ENCODE measurements at regions not wholly inside any gene's neighbourhood (a gene's known extent, or its start where the extent isn't known, plus 50 kb on each side); places are given as distances from the start of the nearest gene placed in this dataset.

DNA sequence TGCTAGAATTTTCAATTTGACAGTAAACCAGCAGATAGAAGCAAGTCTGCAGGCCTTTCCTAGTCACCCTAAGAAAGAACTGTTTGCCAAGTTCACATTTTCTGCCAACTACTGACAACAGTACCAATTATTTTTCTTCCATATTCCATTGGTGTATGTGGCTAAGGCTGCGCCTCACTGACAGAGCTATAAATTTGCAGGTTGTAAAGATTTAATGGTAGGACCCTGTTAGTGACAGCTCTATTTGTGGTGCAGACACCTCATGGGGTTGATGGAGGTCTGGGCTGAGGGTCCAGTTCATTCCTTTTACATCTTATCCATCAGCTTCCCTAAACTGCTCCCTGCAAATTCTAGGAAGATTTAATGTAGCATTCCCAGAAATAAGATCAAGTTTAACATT lies 228.5 kb downstream of the FRK start:
- Histone ChIP-seq H3K4me1 (ENCODE audit: control insufficient read depth in 1 of 2, insufficient read depth in 2 of 2, low read depth in 1 of 2, low read length in 1 of 2) (no peaks in the 10 kb centered on the region), H3F3A (replicated peaks; ENCODE audit: insufficient read depth) (no peaks in the 10 kb centered on the region), H3K4me2 (no peak overlapping the region), H3K9me2 (no peaks in the 10 kb centered on the region), H3K79me2 (ENCODE audit: insufficient read depth) (no peaks in the 10 kb centered on the region), H3K27ac (ENCODE audit: low read depth in 2 of 2, low read length in 1 of 2) (no peak overlapping the region), H3K27me3 (ENCODE audit: insufficient read depth) (no peaks in the 10 kb centered on the region), H4K20me1 (ENCODE audit: insufficient read depth) (no peaks in the 10 kb centered on the region), H2AFZ (ENCODE audit: low read depth) (no peak overlapping the region), H3K4me3 (ENCODE audit: low read depth in 2 of 2, low read length in 1 of 2) (no peak overlapping the region), H3K36me3 (replicated peaks in 1 of 2; ENCODE audit: control insufficient read depth in 1 of 2, insufficient read depth in 2 of 2, low read length in 1 of 2) (no peaks in the 10 kb centered on the region), H3K9ac (no peak overlapping the region), H3K9me3 (no peaks in the 10 kb centered on the region)
- 54% methylated on average over 1 of the region's 1 CpG for WGBS (ENCODE audit: low lambda C conversion rate)
- no peak for DNase-seq
- CTCF ChIA-PET: interaction anchor here (1.6 kb wide), 1 partner anchor 65 kb away, joined by 4 read pairs; no protein-coding TSS in a partner anchor
- no peak for TF ChIP-seq GABPA (IDR thresholded peaks at IDR 0.05; ENCODE audit: low read depth)
- TF ChIP-seq, protein P1, sequence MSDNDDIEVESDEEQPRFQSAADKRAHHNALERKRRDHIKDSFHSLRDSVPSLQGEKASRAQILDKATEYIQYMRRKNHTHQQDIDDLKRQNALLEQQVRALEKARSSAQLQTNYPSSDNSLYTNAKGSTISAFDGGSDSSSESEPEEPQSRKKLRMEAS (IDR thresholded peaks at IDR 0.05; ENCODE audit: low read depth): no peak
- TF ChIP-seq, protein P2, sequence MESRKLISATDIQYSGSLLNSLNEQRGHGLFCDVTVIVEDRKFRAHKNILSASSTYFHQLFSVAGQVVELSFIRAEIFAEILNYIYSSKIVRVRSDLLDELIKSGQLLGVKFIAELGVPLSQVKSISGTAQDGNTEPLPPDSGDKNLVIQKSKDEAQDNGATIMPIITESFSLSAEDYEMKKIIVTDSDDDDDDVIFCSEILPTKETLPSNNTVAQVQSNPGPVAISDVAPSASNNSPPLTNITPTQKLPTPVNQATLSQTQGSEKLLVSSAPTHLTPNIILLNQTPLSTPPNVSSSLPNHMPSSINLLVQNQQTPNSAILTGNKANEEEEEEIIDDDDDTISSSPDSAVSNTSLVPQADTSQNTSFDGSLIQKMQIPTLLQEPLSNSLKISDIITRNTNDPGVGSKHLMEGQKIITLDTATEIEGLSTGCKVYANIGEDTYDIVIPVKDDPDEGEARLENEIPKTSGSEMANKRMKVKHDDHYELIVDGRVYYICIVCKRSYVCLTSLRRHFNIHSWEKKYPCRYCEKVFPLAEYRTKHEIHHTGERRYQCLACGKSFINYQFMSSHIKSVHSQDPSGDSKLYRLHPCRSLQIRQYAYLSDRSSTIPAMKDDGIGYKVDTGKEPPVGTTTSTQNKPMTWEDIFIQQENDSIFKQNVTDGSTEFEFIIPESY (IDR thresholded peaks at IDR 0.05; ENCODE audit: borderline replicate concordance, low read depth): no peak
- no peak for TF ChIP-seq YY1 (IDR thresholded peaks at IDR 0.05; ENCODE audit: low read depth)
- no peak for TF ChIP-seq SMC3 (IDR thresholded peaks at IDR 0.05; ENCODE audit: low read depth, low read length)
- POLR2A ChIA-PET: no interaction called here

DNA sequence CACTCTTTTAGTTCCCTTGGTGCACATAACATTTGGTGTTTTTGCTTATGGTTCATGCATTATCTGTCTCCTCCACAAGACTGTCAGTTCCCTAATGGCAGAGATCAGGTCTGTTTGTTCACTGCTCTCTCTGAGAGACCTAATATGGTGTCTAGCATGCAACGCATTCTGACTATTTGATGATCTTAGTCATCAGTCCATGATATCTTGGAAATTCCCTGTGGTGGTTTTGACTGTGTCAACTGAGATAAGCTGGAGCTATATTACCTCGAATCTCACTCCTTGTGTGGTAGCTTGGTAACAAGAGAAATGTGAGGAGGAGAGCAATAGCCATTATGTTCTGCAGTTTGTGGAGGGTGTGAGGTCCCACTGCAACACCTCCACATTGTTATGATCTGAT lies 229.8 kb downstream of the FRK start:
- Histone ChIP-seq H3K9me3 (no peaks in the 10 kb centered on the region), H3K9ac (no peak overlapping the region), H3K27me3 (ENCODE audit: insufficient read depth) (no peaks in the 10 kb centered on the region), H3K9me2 (no peaks in the 10 kb centered on the region), H3K4me1 (ENCODE audit: control insufficient read depth in 1 of 2, insufficient read depth in 2 of 2, low read depth in 1 of 2, low read length in 1 of 2) (no peaks in the 10 kb centered on the region; a peak in 1 of 4 replicates), H3K79me2 (ENCODE audit: insufficient read depth) (no peaks in the 10 kb centered on the region), H3F3A (replicated peaks; ENCODE audit: insufficient read depth) (no peaks in the 10 kb centered on the region), H4K20me1 (ENCODE audit: insufficient read depth) (no peaks in the 10 kb centered on the region), H2AFZ (ENCODE audit: low read depth) (no peak overlapping the region), H3K4me3 (ENCODE audit: low read depth in 2 of 2, low read length in 1 of 2) (no peak overlapping the region), H3K36me3 (replicated peaks in 1 of 2; ENCODE audit: control insufficient read depth in 1 of 2, insufficient read depth in 2 of 2, low read length in 1 of 2) (no peaks in the 10 kb centered on the region), H3K27ac (ENCODE audit: low read depth in 2 of 2, low read length in 1 of 2) (no peak overlapping the region), H3K4me2 (no peak overlapping the region)
- POLR2A ChIA-PET: no interaction called here
- DNase-seq: no peak
- CTCF ChIA-PET: interaction anchor here (1.1 to 2.7 kb wide), 2 partner anchors 8 to 396 kb away, joined by 4 to 12 read pairs; no protein-coding TSS in a partner anchor
- WGBS (ENCODE audit: low lambda C conversion rate): 16% methylated on average over 2 of the region's 2 CpGs
- TF ChIP-seq SIN3A (IDR thresholded peaks at IDR 0.05; ENCODE audit: borderline replicate concordance, low read depth, low read length) (no peak), FOXJ3 (CRISPR knock-in tag; IDR thresholded peaks at IDR 0.05) (no peak), POLR2AphosphoS5 (IDR thresholded peaks at IDR 0.05; ENCODE audit: low read depth, low read length) (no peak), FOXM1 (IDR thresholded peaks at IDR 0.05; ENCODE audit: low read depth) (no peak), GABPA (IDR thresholded peaks at IDR 0.05; ENCODE audit: low read depth) (no peak), TCF12 (IDR thresholded peaks at IDR 0.05) (no peak), EZH2phosphoT487 (IDR thresholded peaks at IDR 0.05; ENCODE audit: borderline replicate concordance, low read depth) (no peak), MEF2A (IDR thresholded peaks at IDR 0.05; ENCODE audit: borderline replicate concordance, low read depth) (no peak), FOSL2 (IDR thresholded peaks at IDR 0.05; ENCODE audit: borderline replicate concordance, low read depth) (no peak), RFX5 (IDR thresholded peaks at IDR 0.05; ENCODE audit: low read length) (no peak), RCOR1 (IDR thresholded peaks at IDR 0.05; ENCODE audit: low read length) (no peak)
- TF ChIP-seq, protein P1 (IDR thresholded peaks at IDR 0.05; ENCODE audit: low read depth): no peak
- TF ChIP-seq, protein P3, sequence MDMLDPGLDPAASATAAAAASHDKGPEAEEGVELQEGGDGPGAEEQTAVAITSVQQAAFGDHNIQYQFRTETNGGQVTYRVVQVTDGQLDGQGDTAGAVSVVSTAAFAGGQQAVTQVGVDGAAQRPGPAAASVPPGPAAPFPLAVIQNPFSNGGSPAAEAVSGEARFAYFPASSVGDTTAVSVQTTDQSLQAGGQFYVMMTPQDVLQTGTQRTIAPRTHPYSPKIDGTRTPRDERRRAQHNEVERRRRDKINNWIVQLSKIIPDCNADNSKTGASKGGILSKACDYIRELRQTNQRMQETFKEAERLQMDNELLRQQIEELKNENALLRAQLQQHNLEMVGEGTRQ (IDR thresholded peaks at IDR 0.05; ENCODE audit: borderline replicate concordance, low read depth, low read length): no peak

Data from SK-N-SH (cell line).